Suprapubic skin (tissue), 4 donors: ENCODE measurements at regions not wholly inside any gene's neighbourhood (a gene's known extent, or its start where the extent isn't known, plus 50 kb on each side); places are given as distances from the start of the nearest gene placed in this dataset.

Source experiments
- DNase-seq, 2 donors: peaks; one replicate each; pipeline ENCODE4 v3.0.0-alpha.2; 2019; ENCODE audit warnings: low spot score in 2 of 2
- H3K27ac ChIP-seq: fragments of 200-600 bp; sonication (generic); one replicate; pipeline ENCODE4 v1.5.1; 2019
- H3K27me3 ChIP-seq: fragments of 200-600 bp; sonication (generic); one replicate; pipeline ENCODE4 v1.5.1; 2019
- H3K36me3 ChIP-seq: fragments of 200-600 bp; sonication (generic); one replicate; pipeline ENCODE4 v1.5.1; 2019
- H3K4me1 ChIP-seq: fragments of 200-600 bp; sonication (generic); one replicate; pipeline ENCODE4 v1.5.1; 2019
- H3K4me3 ChIP-seq: fragments of 200-600 bp; sonication (generic); one replicate; pipeline ENCODE4 v1.5.1; 2019; ENCODE audit warnings: mild to moderate bottlenecking
- H3K9me3 ChIP-seq: fragments of 200-600 bp; sonication (generic); one replicate; pipeline ENCODE4 v1.5.1; 2019
- EP300 ChIP-seq: sonication (generic); formaldehyde crosslinking; IDR thresholded peaks from one replicate; pipeline ENCODE4 v1.6.1; 2017; ENCODE audit warnings: antibody characterized with exemption
- POLR2A ChIP-seq, 2 donors: fragments of 450-650 bp; IDR thresholded peaks; one replicate each; pipeline ENCODE4 v1.6.1; 2017; ENCODE audit warnings: antibody characterized with exemption in 2 of 2, mild to moderate bottlenecking in 2 of 2, moderate library complexity in 2 of 2
- POLR2AphosphoS5 ChIP-seq, 3 donors: sonication (generic); formaldehyde crosslinking; IDR thresholded peaks; one replicate each; pipeline ENCODE4 v1.6.1; 2017; ENCODE audit warnings: antibody characterized with exemption in 3 of 3
- WGBS: methylation state at CpG from one replicate; pipeline ENCODE4 v1.1.5; 2018; 5-methylcytosine and 5-hydroxymethylcytosine counted together
- TF ChIP-seq, protein P1 (sequence below), 2 donors: fragments of 200-600 bp in 1 of 2; fragments of 450-650 bp in 1 of 2; sonication (generic) in 1 of 2; IDR thresholded peaks; one replicate each; pipeline ENCODE4 v1.5.1; 2016 to 2019; ENCODE audit warnings: antibody characterized with exemption in 2 of 2, mild to moderate bottlenecking in 1 of 2, moderate library complexity in 1 of 2

DNA sequence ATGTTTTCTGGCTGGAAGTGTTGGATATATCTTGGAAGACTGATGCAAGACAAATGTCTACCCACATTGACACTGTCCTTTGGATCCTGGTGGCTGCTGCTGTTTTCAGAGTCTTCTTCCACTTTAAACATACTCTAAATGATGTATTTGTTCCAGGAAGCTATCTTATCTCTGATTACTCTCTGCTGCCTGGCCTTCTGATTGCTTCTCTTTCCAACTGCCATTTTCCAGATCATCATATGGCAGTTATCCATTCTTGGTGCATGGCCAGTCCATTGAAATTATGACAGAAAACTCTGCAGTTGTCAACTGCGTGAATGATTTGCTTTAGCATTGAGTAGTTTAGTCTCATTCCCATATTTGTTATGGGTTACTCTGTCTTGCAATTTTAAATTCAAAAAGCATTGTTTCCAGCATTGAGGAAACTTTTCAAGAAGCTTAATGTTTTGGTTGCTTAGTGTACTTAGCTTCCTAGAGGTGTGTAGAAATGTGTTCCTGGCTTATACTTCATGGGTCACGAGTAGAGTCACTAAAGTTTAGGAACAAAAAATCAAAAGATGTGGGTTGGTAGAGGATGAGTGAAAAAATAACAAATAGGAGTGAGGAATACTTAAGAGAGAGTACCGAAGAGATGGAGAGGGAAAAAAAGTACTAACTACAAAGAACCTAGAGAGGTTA is 268.3 kb upstream of the MTPN start:
- DNase-seq, result no peak
- Histone ChIP-seq H3K27me3 (no peaks in the 10 kb centered on the region), H3K4me3 (no peak overlapping the region), H3K9me3 (no peaks in the 10 kb centered on the region), H3K27ac (no peak overlapping the region), H3K36me3 (no peaks in the 10 kb centered on the region), H3K4me1 (no peaks in the 10 kb centered on the region)
- TF ChIP-seq, protein P1, sequence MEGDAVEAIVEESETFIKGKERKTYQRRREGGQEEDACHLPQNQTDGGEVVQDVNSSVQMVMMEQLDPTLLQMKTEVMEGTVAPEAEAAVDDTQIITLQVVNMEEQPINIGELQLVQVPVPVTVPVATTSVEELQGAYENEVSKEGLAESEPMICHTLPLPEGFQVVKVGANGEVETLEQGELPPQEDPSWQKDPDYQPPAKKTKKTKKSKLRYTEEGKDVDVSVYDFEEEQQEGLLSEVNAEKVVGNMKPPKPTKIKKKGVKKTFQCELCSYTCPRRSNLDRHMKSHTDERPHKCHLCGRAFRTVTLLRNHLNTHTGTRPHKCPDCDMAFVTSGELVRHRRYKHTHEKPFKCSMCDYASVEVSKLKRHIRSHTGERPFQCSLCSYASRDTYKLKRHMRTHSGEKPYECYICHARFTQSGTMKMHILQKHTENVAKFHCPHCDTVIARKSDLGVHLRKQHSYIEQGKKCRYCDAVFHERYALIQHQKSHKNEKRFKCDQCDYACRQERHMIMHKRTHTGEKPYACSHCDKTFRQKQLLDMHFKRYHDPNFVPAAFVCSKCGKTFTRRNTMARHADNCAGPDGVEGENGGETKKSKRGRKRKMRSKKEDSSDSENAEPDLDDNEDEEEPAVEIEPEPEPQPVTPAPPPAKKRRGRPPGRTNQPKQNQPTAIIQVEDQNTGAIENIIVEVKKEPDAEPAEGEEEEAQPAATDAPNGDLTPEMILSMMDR (IDR thresholded peaks at IDR 0.05), result no peak
- TF ChIP-seq POLR2AphosphoS5 (IDR thresholded peaks at IDR 0.05) (no peak), EP300 (no peak), POLR2A (IDR thresholded peaks at IDR 0.05) (no peak)
- WGBS, result 61% methylated on average over 3 of the region's 3 CpGs

- H3K9me3 ChIP-seq, result peaks cover 7% of the 10 kb centered on the region
- H3K27ac ChIP-seq, result no peak overlapping the region
- H3K4me3 ChIP-seq, result no peak overlapping the region
- DNase-seq, result no peak
- H3K4me1 ChIP-seq, result no peaks in the 10 kb centered on the region
- H3K36me3 ChIP-seq, result no peaks in the 10 kb centered on the region
- no peaks in the 10 kb centered on the region for H3K27me3 ChIP-seq
- TF ChIP-seq EP300 (no peak), POLR2A (IDR thresholded peaks at IDR 0.05) (no peak), POLR2AphosphoS5 (IDR thresholded peaks at IDR 0.05) (no peak)
- TF ChIP-seq, protein P1 (IDR thresholded peaks at IDR 0.05), result no peak
Measured at GRCh38 chr7:136234040-136234439, 256.9 kb upstream of the MTPN start.

DNA sequence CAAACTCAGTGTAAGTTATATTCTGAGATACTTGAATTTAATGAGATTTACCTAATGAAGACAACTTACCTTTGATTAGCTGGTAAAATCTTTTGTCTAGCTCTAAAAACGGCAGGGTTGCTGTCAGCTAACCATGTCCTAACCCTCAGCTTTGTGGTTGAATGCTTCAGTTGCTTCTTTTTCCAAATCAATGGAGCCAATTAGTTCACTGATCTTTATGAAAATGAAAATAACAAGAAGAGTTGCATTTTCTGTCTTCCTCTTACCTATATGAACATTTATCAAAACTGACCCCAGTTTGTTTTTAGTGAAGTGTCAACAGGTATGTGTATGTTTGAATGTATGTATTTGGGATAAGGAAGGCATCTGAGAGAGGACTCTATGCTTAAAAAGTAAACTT is 253.1 kb upstream of the MTPN start:
- Histone ChIP-seq H3K27me3 (no peaks in the 10 kb centered on the region), H3K4me1 (no peaks in the 10 kb centered on the region), H3K9me3 (no peaks in the 10 kb centered on the region), H3K4me3 (no peak overlapping the region), H3K36me3 (no peaks in the 10 kb centered on the region), H3K27ac (no peak overlapping the region)
- DNase-seq, result no peak
- TF ChIP-seq POLR2A (IDR thresholded peaks at IDR 0.05) (no peak), EP300 (no peak), POLR2AphosphoS5 (IDR thresholded peaks at IDR 0.05) (no peak)
- TF ChIP-seq, protein P1 (IDR thresholded peaks at IDR 0.05), result no peak
- 52% methylated on average over 1 of the region's 1 CpG for WGBS

DNA sequence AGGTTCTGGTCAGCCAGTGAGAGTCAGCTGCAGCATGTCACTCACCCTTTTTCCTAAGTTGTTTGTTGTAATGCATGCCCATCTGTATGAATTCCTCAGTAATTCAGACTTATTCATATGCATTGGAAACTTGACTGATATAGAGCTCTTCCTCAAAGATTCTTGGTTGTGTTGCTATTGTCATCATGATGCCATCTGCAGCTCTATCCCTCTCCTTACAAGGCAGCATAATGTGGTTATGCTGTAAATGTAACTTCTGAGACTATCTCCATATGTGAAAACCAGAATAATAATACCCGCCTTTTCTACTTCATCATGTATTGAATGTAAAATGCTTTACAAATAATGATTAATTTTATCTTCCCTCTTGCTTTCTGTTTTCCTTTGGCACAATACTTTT is 252.6 kb upstream of the MTPN start:
- Histone ChIP-seq H3K27me3 (no peaks in the 10 kb centered on the region), H3K4me3 (no peak overlapping the region), H3K4me1 (no peaks in the 10 kb centered on the region), H3K36me3 (no peaks in the 10 kb centered on the region), H3K27ac (no peak overlapping the region), H3K9me3 (no peaks in the 10 kb centered on the region)
- TF ChIP-seq, protein P1 (IDR thresholded peaks at IDR 0.05), result no peak
- TF ChIP-seq POLR2A (IDR thresholded peaks at IDR 0.05) (no peak), POLR2AphosphoS5 (IDR thresholded peaks at IDR 0.05) (no peak), EP300 (no peak)
- DNase-seq, result no peak
- 93% methylated on average over 1 of the region's 1 CpG for WGBS

GRCh38 chr7:136228171-136228570 is 251.0 kb upstream of the MTPN start:
- no peak overlapping the region for H3K27ac ChIP-seq
- DNase-seq, result no peak
- H3K27me3 ChIP-seq, result no peaks in the 10 kb centered on the region
- TF ChIP-seq POLR2A (IDR thresholded peaks at IDR 0.05), result no peak
- TF ChIP-seq EP300, result no peak
- TF ChIP-seq, protein P1 (IDR thresholded peaks at IDR 0.05), result no peak
- no peak for TF ChIP-seq POLR2AphosphoS5 (IDR thresholded peaks at IDR 0.05)
- 56% methylated on average over 3 of the region's 3 CpGs for WGBS
- no peaks in the 10 kb centered on the region for H3K4me1 ChIP-seq
- no peak overlapping the region for H3K4me3 ChIP-seq
- H3K9me3 ChIP-seq, result no peaks in the 10 kb centered on the region
- H3K36me3 ChIP-seq, result no peaks in the 10 kb centered on the region
